CD14-positive monocyte (primary cell): ENCODE measurements at regions not wholly inside any gene's neighbourhood (a gene's known extent, or its start where the extent isn't known, plus 50 kb on each side); places are given as distances from the start of the nearest gene placed in this dataset.

Experiments used
- DNase-seq, 3 donors: peaks; one replicate each; pipeline ENCODE4 v3.0.0-alpha.2; 2011 to 2022
- H2AFZ ChIP-seq: 2 replicates; pipeline ENCODE4 v1.6.0; 2012; ENCODE audit warnings: mild to moderate bottlenecking, low read depth, low read length, inconsistent platforms; ENCODE audit not compliant: insufficient read depth, poor library complexity, severe bottlenecking
- H3K27ac ChIP-seq, 2 donors: 1 replicate in 1 of 2; 2 replicates in 1 of 2; pipeline ENCODE4 v1.5.1; 2012 to 2013; ENCODE audit warnings: low read length in 2 of 2, control low read depth in 1 of 2, inconsistent platforms in 1 of 2, low read depth in 1 of 2, mild to moderate bottlenecking in 1 of 2
- H3K27me3 ChIP-seq, 2 donors: one replicate each; pipeline versions ENCODE4 v1.6.0 to v1.6.1; 2011 to 2013; ENCODE audit warnings: low read length in 2 of 2; ENCODE audit not compliant: control insufficient read depth in 2 of 2, insufficient read depth in 2 of 2
- H3K36me3 ChIP-seq, 2 donors: replicated peaks in 1 of 2; 1 replicate in 1 of 2; 2 replicates in 1 of 2; pipeline versions ENCODE4 v1.5.1 to v1.6.1; 2012 to 2013; ENCODE audit warnings: low read length in 2 of 2, control low read depth in 1 of 2, inconsistent platforms in 1 of 2, mild to moderate bottlenecking in 1 of 2; ENCODE audit not compliant: insufficient read depth in 2 of 2, control insufficient read depth in 1 of 2
- H3K4me1 ChIP-seq, 2 donors: 1 replicate in 1 of 2; 2 replicates in 1 of 2; pipeline versions ENCODE4 v1.5.1 to v1.6.1; 2012 to 2013; ENCODE audit warnings: low read length in 2 of 2, control low read depth in 1 of 2, inconsistent platforms in 1 of 2, mild to moderate bottlenecking in 1 of 2, moderate library complexity in 1 of 2; ENCODE audit not compliant: insufficient read depth in 2 of 2, control insufficient read depth in 1 of 2
- H3K4me2 ChIP-seq: replicated peaks from 2 replicates; pipeline ENCODE3; 2012; ENCODE audit warnings: low read length, moderate library complexity, mild to moderate bottlenecking; ENCODE audit not compliant: poor library complexity, severe bottlenecking; ENCODE audit errors: extremely low read depth
- H3K4me3 ChIP-seq, 3 experiments: fragments of 200-600 bp in 1 of 3; sonication (generic) in 1 of 3; replicated peaks in 1 of 3; 1 replicate in 2 of 3; 2 replicates in 1 of 3; pipeline ENCODE4 v1.5.1; 2011 to 2013; ENCODE audit warnings: low read length in 3 of 3, mild to moderate bottlenecking in 3 of 3, control low read depth in 2 of 3, low read depth in 2 of 3, inconsistent platforms in 1 of 3, moderate library complexity in 1 of 3
- H3K79me2 ChIP-seq: 2 replicates; pipeline ENCODE4 v1.6.0; 2012; ENCODE audit warnings: mild to moderate bottlenecking, control low read depth, inconsistent platforms, low read length, moderate library complexity; ENCODE audit not compliant: insufficient read depth
- H3K9ac ChIP-seq: 2 replicates; pipeline ENCODE4 v1.6.0; 2017; ENCODE audit warnings: low read length, mild to moderate bottlenecking; ENCODE audit not compliant: insufficient read depth, poor library complexity, severe bottlenecking
- H3K9me3 ChIP-seq, 2 donors: replicated peaks in 1 of 2; 1 replicate in 1 of 2; 2 replicates in 1 of 2; pipeline versions ENCODE4 v1.5.1 to v1.6.1; 2012 to 2013; ENCODE audit warnings: low read length in 2 of 2, control low read depth in 1 of 2; ENCODE audit not compliant: control insufficient read depth in 1 of 2, insufficient read depth in 1 of 2
- H4K20me1 ChIP-seq: 2 replicates; pipeline ENCODE4 v1.6.0; 2012; ENCODE audit warnings: mild to moderate bottlenecking, low read length, control low read depth, moderate library complexity; ENCODE audit not compliant: insufficient read depth
- H3K27ac Mint-ChIP-seq, 7 donors: one replicate each; pipeline ENCODE4 v1.8.0; 2020; ENCODE audit warnings: mild to moderate bottlenecking in 7 of 7, mixed read lengths in 7 of 7, moderate library complexity in 6 of 7, inconsistent platforms in 2 of 7
- H3K27me3 Mint-ChIP-seq, 3 donors: one replicate each; pipeline ENCODE4 v1.8.0; 2021 to 2022; ENCODE audit warnings: low read depth in 3 of 3, mild to moderate bottlenecking in 3 of 3, mixed read lengths in 3 of 3, moderate library complexity in 3 of 3, inconsistent platforms in 1 of 3
- H3K36me3 Mint-ChIP-seq, 2 donors: one replicate each; pipeline ENCODE4 v1.8.0; 2020; ENCODE audit warnings: mixed read lengths in 2 of 2, inconsistent platforms in 1 of 2, mild to moderate bottlenecking in 1 of 2
- H3K4me1 Mint-ChIP-seq: one replicate; pipeline ENCODE4 v1.8.0; 2020; ENCODE audit warnings: mild to moderate bottlenecking, mixed read lengths
- H3K4me3 Mint-ChIP-seq, 2 donors: one replicate each; pipeline ENCODE4 v1.8.0; 2020; ENCODE audit warnings: mild to moderate bottlenecking in 2 of 2, mixed read lengths in 2 of 2, moderate library complexity in 1 of 2
- H3K9me3 Mint-ChIP-seq, 7 donors: one replicate each; pipeline ENCODE4 v1.8.0; 2020 to 2022; ENCODE audit warnings: mixed read lengths in 7 of 7, mild to moderate bottlenecking in 6 of 7, moderate library complexity in 6 of 7, inconsistent platforms in 2 of 7
- WGBS: methylation state at CpG from one replicate; pipeline ENCODE4 v1.1.5; 2013; ENCODE audit warnings: missing lambda C conversion rate; ENCODE audit not compliant: insufficient coverage; 5-methylcytosine and 5-hydroxymethylcytosine counted together
- intact Hi-C, 2 donors: fragments of 100-400 bp; cut with micrococcal nuclease; formaldehyde crosslinking; loops; one replicate each; pipeline versions ENCODE4 v1.15.0 to v1.15.1; 2023
- TF ChIP-seq, protein P1 (sequence below): fragments of 200-600 bp; IDR thresholded peaks from one replicate; pipeline ENCODE4 v1.8.0; 2022; ENCODE audit warnings: antibody characterized with exemption, mild to moderate bottlenecking

DNA sequence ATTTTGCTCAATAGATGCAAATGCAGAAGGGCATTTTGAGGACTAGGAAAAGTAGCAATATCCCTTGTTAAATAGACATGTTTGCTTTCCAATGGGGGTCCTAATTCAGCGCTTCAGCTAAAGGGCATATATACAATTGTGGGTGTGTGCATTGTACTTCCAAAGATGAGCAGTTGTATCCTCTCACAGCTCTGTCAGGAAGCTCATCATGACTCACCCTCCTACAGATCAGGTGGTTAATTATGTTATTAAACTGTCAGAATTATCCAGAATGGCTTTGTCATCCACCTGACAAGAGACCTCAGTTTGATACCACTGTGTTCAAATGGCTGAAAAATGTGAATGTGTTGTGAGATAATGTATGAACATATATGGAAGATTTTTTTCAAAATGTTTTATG, 252.2 kb upstream of the MTNR1B start:
- no CpG with 5 or more reads among the region's 1 CpG for WGBS
- Histone ChIP-seq H2AFZ (no peak overlapping the region), H4K20me1 (no peaks in the 10 kb centered on the region), H3K9me3 (no peaks in the 10 kb centered on the region), H3K27ac (no peak overlapping the region), H3K4me1 (no peaks in the 10 kb centered on the region), H3K9ac (no peak overlapping the region), H3K27me3 (no peaks in the 10 kb centered on the region), H3K79me2 (no peaks in the 10 kb centered on the region), H3K4me2 (no peak overlapping the region), H3K4me3 (no peak overlapping the region), H3K36me3 (no peaks in the 10 kb centered on the region)
- peaks cover 0 to 6% (median 2%) of the 10 kb centered on the region in 7 donors for H3K9me3 Mint-ChIP-seq
- no peaks in the 10 kb centered on the region for H3K4me1 Mint-ChIP-seq
- no peak for DNase-seq
- TF ChIP-seq, protein P1, sequence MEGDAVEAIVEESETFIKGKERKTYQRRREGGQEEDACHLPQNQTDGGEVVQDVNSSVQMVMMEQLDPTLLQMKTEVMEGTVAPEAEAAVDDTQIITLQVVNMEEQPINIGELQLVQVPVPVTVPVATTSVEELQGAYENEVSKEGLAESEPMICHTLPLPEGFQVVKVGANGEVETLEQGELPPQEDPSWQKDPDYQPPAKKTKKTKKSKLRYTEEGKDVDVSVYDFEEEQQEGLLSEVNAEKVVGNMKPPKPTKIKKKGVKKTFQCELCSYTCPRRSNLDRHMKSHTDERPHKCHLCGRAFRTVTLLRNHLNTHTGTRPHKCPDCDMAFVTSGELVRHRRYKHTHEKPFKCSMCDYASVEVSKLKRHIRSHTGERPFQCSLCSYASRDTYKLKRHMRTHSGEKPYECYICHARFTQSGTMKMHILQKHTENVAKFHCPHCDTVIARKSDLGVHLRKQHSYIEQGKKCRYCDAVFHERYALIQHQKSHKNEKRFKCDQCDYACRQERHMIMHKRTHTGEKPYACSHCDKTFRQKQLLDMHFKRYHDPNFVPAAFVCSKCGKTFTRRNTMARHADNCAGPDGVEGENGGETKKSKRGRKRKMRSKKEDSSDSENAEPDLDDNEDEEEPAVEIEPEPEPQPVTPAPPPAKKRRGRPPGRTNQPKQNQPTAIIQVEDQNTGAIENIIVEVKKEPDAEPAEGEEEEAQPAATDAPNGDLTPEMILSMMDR = no peak
- peaks cover 0 to 1% (median 0%) of the 10 kb centered on the region in 3 donors for H3K27me3 Mint-ChIP-seq
- no peak overlapping the region for H3K4me3 Mint-ChIP-seq
- intact Hi-C loops = no loop called here
- no peaks in the 10 kb centered on the region for H3K36me3 Mint-ChIP-seq
- H3K27ac Mint-ChIP-seq = no peak overlapping the region

DNA sequence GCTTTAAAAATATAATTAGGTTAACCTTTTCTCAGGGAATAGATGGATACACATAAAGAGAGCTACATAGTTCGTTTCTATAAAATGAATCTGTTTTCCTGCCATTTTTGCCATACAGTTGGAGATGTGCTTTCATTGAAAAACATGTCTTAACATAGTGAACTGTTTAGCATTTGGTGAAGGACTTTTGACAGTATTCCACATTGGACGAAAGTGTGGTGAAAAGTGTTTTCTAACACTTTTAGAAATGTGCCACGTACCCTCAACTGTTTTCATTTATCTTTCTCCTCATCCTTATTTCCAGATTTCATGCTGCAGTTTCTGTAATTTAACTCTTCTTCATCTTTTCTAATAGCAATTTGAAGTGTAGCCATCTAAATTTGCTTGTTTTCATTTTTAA, 249.1 kb upstream of the MTNR1B start:
- Histone ChIP-seq H3K36me3 (no peaks in the 10 kb centered on the region), H3K4me3 (no peak overlapping the region), H3K27ac (no peak overlapping the region), H3K4me1 (no peaks in the 10 kb centered on the region), H3K9ac (no peak overlapping the region), H3K4me2 (no peak overlapping the region), H4K20me1 (no peaks in the 10 kb centered on the region), H2AFZ (no peak overlapping the region), H3K79me2 (no peaks in the 10 kb centered on the region), H3K9me3 (peaks cover 0 to 4% of the 10 kb centered on the region in 2 donors), H3K27me3 (no peaks in the 10 kb centered on the region)
- H3K27me3 Mint-ChIP-seq = peaks cover 0 to 1% (median 0%) of the 10 kb centered on the region in 3 donors
- intact Hi-C loops = no loop called here
- no peaks in the 10 kb centered on the region for H3K4me1 Mint-ChIP-seq
- no peak overlapping the region for H3K4me3 Mint-ChIP-seq
- H3K27ac Mint-ChIP-seq = no peak overlapping the region
- no peak for DNase-seq
- H3K9me3 Mint-ChIP-seq = peaks cover 0 to 6% (median 5%) of the 10 kb centered on the region in 7 donors
- WGBS = no CpG with 5 or more reads among the region's 3 CpGs
- TF ChIP-seq, protein P1 = no peak
- H3K36me3 Mint-ChIP-seq = no peaks in the 10 kb centered on the region
